ENCODE measurements at regions not wholly inside any gene's neighbourhood (a gene's known extent, or its start where the extent isn't known, plus 50 kb on each side); places are given as distances from the start of the nearest gene placed in this dataset.

DNA sequence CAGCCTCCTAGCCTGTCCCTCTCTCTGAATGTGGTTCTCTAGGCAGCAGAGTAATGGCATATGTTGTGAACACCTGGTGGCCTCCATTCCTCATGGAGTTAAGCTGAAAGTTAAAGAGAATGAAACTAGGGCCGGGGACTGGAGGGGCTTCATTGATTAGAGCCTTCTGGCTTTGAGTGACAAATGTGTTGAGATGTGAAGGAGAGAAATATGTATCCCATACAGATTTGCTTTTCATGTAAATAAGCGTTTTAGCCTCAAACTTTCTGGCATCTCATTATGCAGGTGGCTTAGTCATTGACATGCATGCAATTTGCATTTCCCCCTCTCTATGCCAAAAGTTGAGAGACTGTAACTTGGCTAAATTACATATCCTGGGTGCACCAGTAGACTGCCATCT, 537.7 kb upstream of the EEF2KMT start:
- no peak for TF ChIP-seq POLR2AphosphoS5 (IDR thresholded peaks at IDR 0.05)
- TF ChIP-seq, protein P1, sequence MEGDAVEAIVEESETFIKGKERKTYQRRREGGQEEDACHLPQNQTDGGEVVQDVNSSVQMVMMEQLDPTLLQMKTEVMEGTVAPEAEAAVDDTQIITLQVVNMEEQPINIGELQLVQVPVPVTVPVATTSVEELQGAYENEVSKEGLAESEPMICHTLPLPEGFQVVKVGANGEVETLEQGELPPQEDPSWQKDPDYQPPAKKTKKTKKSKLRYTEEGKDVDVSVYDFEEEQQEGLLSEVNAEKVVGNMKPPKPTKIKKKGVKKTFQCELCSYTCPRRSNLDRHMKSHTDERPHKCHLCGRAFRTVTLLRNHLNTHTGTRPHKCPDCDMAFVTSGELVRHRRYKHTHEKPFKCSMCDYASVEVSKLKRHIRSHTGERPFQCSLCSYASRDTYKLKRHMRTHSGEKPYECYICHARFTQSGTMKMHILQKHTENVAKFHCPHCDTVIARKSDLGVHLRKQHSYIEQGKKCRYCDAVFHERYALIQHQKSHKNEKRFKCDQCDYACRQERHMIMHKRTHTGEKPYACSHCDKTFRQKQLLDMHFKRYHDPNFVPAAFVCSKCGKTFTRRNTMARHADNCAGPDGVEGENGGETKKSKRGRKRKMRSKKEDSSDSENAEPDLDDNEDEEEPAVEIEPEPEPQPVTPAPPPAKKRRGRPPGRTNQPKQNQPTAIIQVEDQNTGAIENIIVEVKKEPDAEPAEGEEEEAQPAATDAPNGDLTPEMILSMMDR (IDR thresholded peaks at IDR 0.05) = no peak
- no peak for TF ChIP-seq EP300 (IDR thresholded peaks at IDR 0.05)
- TF ChIP-seq POLR2A (IDR thresholded peaks at IDR 0.05) = no peak
- ATAC-seq (ENCODE audit: low FRiP score in 2 of 2) = no peak
- H3K36me3 ChIP-seq = no peaks in the 10 kb centered on the region

DNA sequence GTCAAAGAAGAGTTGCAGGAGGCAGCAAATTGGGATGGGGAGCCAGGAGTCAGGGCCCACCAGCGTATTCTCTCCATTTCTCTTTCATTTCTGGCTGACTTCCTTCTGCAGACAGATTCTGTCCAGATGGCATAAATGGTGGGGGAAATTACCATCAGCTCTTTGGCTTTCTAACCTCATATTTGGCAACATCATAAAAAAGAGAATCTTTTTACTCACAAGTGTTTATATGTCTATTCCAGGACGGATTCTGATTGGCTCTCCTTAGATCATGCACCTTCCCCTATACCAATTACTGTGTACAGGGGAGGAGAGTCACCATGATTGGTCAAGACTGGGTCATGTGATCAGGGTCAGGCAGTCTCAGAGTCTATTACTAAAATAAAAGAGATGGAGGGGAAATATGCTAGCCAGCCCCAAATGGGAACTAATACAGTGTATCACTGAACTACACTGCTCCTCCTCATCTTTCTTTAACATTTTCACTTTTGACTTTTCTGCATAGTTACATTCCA, 537.1 kb upstream of the EEF2KMT start:
- Histone ChIP-seq H3K27ac (no peak overlapping the region), H3K4me3 (no peak overlapping the region), H3K27me3 (no peaks in the 10 kb centered on the region), H3K4me1 (no peaks in the 10 kb centered on the region), H3K9me3 (no peaks in the 10 kb centered on the region), H3K36me3 (no peaks in the 10 kb centered on the region)
- WGBS, 2 donors = 56% methylated on average over 2 of the region's 2 CpGs
- no peak for ATAC-seq (ENCODE audit: low FRiP score in 2 of 2)
- DNase-seq = no peak
- TF ChIP-seq, protein P1 (IDR thresholded peaks at IDR 0.05) = no peak
- TF ChIP-seq POLR2AphosphoS5 (IDR thresholded peaks at IDR 0.05) = no peak
- no peak for TF ChIP-seq POLR2A (IDR thresholded peaks at IDR 0.05)
- no peak for TF ChIP-seq EP300 (IDR thresholded peaks at IDR 0.05)

More for the DNA sequence above, 537.7 kb upstream of the EEF2KMT start:
- no peak for DNase-seq
- Histone ChIP-seq H3K4me3 (no peak overlapping the region), H3K4me1 (no peaks in the 10 kb centered on the region), H3K27me3 (no peaks in the 10 kb centered on the region), H3K9me3 (no peaks in the 10 kb centered on the region), H3K27ac (no peak overlapping the region)
- 72 to 78% methylated on average over 2 of the region's 2 CpGs for WGBS, 2 donors

DNA sequence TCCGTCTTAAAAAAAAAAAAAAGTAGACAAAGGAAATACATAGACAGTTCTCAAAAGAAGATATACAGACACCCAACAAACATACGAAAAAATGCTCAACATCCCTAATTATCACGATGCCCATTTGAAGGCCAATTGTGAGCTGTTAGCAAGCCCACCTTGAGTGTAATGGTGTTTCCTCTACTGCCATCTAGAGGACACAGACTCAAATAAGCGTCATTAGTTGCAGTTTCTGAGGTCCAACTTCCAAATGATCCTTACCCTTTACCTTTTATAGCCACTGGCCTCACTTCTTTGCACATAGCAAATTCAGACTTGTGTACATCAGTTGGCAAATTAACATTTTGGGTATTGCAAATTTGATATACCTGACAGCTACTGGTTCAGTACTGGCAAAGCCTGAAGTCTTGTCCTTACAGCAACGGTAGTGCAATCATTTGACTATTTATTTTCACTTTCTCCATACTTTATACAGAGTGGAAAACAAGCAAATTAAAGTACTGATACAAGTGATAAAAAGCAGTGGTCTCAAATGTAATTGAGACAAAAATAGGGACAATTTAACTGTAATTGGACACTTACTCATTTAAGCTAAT, 536.3 kb upstream of the EEF2KMT start:
- Histone ChIP-seq H3K4me3 (no peak overlapping the region), H3K4me1 (no peaks in the 10 kb centered on the region), H3K9me3 (peaks cover 0 to 3% (median 0%) of the 10 kb centered on the region in 4 donors), H3K36me3 (no peaks in the 10 kb centered on the region), H3K27me3 (no peaks in the 10 kb centered on the region), H3K27ac (no peak overlapping the region)
- no peak for TF ChIP-seq EP300 (IDR thresholded peaks at IDR 0.05)
- TF ChIP-seq, protein P1 (IDR thresholded peaks at IDR 0.05) = peak in 2 of 6 experiments; percentile 16 to 31
- DNase-seq (no peak), ATAC-seq (ENCODE audit: low FRiP score in 2 of 2) (no peak)
- whole genome bisulfite sequencing, 2 donors = 36 to 41% methylated on average over 5 of the region's 5 CpGs

DNA sequence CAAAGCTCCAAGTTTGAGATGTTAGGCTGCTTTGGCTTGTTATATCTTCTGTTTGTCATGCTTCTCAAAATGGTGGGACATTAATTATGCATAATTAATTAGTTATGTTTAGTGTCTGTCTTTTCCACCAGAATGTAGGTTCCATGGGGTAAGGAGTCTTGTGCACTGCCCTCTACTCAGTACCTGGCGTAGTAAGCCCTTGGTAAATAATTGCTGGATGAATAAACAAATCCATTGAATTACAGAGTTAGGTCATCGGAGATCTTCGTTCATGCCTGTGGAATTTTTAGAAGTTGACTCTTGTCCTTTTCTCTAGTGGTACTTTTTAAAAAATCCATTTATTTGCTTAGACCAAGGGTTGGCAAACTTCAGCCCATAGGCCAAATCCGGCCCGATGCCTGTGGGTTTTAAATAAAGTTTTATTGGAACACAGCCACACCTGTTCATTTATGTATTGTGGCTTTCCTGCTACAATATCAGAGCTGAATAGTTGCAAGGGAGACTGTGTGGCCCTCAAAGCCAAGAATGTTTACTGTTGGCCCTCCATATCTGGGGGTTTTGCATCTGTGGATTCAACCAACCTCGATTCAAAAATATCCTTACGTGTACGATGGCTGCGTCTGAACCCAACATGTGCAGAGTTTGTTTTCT, 524.8 kb upstream of the EEF2KMT start:
- 76 to 97% methylated on average over 9 of the region's 9 CpGs for WGBS, 2 donors
- no peak for ATAC-seq (ENCODE audit: low FRiP score in 2 of 2)

More for the DNA sequence above, 524.8 kb upstream of the EEF2KMT start:
- Histone ChIP-seq H3K27ac (no peak overlapping the region), H3K4me3 (no peak overlapping the region), H3K27me3 (no peaks in the 10 kb centered on the region), H3K9me3 (peaks cover 0 to under 1% (median under 1%) of the 10 kb centered on the region in 4 donors), H3K36me3 (no peaks in the 10 kb centered on the region), H3K4me1 (no peaks in the 10 kb centered on the region)
- no peak for TF ChIP-seq EP300 (IDR thresholded peaks at IDR 0.05)
- TF ChIP-seq POLR2AphosphoS5 (IDR thresholded peaks at IDR 0.05) = no peak
- TF ChIP-seq, protein P1 (IDR thresholded peaks at IDR 0.05) = no peak
- TF ChIP-seq POLR2A (IDR thresholded peaks at IDR 0.05) = no peak
- no peak for DNase-seq
